GM18498 (cell line): ENCODE measurements at regions not wholly inside any gene's neighbourhood (a gene's known extent, or its start where the extent isn't known, plus 50 kb on each side); places are given as distances from the start of the nearest gene placed in this dataset.
"Not testable (repeated sequence)": the region's sequence is repeated elsewhere in the genome, so short reads cannot be mapped to it uniquely, and the experiment has no call there.

Experiments used
- ATAC-seq: cut with Tn5 transposase; IDR thresholded peaks from one replicate; pipeline ENCODE4 v1.9.1; 2021; ENCODE audit warnings: mild to moderate bottlenecking, moderate library complexity; ENCODE audit not compliant: unreplicated experiment

DNA sequence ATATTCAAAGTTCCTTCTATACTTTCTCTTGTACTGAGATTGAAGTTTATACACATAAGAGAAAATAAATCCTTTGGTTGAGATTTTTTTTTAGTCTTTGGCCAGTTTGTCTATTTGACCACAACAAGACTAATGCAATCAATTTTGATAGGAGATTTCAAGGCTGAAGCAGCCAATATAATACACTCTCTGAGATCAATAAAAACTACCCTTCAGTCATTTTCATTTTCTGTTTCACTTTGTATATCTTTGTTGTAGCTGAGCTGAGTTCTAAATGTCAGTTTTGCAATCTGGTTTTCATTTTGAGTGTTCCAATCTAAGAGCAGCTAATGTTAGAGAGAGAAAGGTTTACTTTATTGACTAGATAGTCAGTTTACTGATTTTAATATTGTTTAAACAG, 623.8 kb upstream of the ROBO1 start:
- ATAC-seq: no peak

- no peak for ATAC-seq
Observed at GRCh38 chr3:80384811-80385210, 617.0 kb upstream of the ROBO1 start.

DNA sequence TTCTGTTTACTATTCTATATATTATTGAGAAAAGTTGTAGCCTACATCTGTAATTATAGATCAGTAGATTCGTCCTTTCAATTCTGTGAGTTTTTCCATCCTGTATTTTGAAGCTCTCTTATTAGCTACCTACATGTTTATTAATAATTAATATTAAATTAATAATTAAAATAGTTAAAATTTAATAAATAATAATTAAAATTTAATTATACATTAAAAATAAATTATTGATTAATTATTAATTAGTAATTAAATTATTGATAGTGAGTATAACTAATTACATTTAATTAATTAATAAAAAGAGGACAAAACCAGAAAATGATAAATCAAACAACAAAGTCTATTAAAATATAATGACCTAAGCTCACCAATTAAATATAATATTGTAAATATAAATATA, 606.6 kb upstream of the ROBO1 start:
- no peak for ATAC-seq

DNA sequence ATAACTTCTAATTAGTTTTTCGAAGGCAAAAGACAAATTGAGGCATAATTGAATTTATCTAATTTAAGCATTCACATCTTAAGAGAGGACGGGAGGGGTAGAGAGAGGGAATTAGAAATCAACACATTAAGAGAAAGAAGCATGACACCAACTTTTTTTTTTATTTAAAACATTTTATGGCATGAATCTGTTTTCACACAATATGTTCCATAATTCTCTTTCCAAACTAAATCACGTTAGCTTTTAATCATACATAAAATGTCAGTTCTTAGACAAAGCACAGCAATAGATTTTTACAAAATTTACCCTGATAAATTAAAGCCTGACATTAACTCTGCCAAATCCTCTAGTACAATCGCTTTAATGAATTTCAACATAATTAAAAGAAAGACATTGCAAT, 600.8 kb upstream of the ROBO1 start:
- no peak for ATAC-seq

GRCh38 chr3:80366808-80367548, 599.2 kb upstream of the ROBO1 start:
- no peak for ATAC-seq

GRCh38 chr3:80357761-80358160, 590.0 kb upstream of the ROBO1 start:
- ATAC-seq: no peak

GRCh38 chr3:80355144-80355543, 587.3 kb upstream of the ROBO1 start:
- no peak for ATAC-seq

DNA sequence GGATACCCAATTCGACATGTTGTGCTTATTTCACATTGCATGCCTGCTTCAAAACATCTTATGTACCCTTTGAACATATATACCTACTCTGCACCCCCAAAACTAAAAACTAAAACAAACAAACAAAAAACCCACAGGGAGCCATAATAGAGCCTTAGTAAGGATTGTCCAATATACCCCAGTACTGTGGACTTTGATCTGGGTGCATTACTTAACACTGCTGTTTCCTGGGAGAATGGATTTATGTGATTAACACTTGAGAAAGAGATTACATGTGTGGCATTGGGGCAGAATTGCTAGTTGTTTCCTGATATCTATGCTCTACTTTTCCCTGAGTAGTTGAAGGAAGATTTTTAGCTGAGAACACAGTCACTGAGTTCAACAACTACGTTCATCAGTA, 583.4 kb upstream of the ROBO1 start:
- ATAC-seq: no peak

DNA sequence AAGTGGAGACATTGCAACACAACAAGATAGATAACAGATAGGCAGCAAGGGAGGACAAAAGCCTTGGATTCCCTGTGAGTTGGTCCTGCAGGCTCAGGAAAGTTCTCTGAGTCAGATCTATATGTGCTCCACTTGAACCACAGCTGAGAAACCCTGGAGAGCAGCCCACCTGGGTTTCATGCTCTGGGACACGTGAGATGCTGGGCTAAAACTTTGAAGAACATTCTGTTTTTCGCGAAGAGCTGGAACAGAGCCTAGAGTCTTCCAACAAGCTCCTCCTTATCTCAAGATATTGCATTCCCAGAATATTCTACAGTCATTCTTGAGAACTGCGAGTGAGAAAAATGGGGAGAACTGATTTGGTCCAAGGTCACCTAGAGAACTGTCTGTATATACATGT, 583.0 kb upstream of the ROBO1 start:
- no peak for ATAC-seq

- no peak for ATAC-seq
Observed at GRCh38 chr3:80338366-80338765, 570.6 kb upstream of the ROBO1 start.

DNA sequence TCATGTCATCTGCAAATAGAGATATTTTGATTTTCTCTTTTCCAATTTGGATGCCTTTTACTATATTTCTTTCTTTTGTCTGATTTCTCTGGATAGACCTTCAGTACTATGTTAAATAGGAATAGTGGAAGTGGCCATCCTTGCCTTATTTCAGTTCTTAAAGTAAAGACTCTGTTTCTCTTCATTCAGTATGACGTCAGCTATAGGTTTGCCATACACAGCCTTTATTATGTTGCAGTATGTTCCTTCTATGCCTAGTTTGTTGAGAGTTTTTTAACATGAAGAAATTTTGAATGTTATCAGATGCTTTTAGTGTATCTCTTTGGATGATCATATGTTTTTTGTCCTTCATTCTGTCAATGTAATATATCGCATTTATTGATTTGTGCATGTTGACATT, 566.7 kb upstream of the ROBO1 start:
- no peak for ATAC-seq

- no peak for ATAC-seq
Observed at GRCh38 chr3:80331494-80332170, 563.8 kb upstream of the ROBO1 start.

- ATAC-seq: not testable (repeated sequence)
Observed at GRCh38 chr3:80314541-80314940, 546.7 kb upstream of the ROBO1 start.

- no peak for ATAC-seq
Observed at GRCh38 chr3:80308637-80309036, 540.8 kb upstream of the ROBO1 start.

GRCh38 chr3:80307844-80308243, 540.0 kb upstream of the ROBO1 start:
- ATAC-seq: no peak

DNA sequence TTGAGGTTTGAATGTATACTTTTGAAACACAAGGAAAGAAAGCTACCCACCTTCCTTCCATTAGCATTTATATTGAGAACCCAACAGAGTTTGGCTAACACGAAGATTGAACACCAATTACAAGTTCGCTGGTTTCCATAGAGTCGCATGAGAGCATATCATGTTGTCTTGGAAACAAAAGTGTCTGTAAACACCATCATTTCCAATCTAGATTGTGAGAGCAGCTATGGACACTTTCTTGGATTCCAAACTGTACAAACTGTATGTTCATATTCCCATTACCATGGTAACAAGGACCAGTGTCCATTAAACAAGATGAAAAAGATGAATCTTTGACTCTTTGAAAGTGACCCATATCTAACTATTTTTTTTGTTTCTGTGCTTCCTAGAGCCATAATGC, 529.9 kb upstream of the ROBO1 start:
- no peak for ATAC-seq

DNA sequence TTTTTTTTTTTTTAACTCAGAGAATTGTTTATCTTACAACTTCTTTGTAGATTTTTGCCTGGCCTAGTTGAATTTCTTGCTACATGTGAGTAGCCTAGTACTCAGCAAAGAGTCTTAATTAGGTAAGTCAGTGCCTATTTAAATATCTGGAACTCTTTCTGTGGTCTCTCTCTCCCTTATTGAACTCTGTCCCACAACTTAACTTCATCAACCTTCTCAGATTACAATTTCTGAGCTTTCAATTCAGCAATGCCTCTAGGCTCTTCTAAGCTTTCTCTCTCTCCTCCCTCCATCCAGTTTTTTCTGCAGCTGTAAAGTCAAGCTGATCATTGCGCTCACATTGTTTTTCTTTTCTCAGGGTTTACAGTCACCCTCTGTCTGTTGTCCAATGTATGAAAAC, 517.6 kb upstream of the ROBO1 start:
- no peak for ATAC-seq

DNA sequence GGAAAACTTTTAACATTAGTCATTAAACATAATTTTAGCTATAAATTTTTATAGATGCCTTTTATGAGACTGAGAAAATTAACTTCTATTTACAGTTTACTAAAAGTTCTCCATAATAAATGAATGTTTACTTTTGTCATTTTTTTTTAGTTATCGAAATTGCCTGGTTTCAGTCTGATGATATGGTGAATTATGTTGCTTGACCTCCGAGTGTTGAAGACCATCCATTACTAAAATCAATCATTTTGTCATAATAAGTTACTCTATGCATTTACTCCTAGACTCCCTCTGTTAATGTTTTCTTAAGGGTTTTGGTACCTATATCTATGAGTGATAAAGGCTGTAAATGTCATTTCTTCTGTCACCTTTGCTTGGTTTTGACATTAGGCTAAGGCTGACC, 516.0 kb upstream of the ROBO1 start:
- ATAC-seq: no peak

DNA sequence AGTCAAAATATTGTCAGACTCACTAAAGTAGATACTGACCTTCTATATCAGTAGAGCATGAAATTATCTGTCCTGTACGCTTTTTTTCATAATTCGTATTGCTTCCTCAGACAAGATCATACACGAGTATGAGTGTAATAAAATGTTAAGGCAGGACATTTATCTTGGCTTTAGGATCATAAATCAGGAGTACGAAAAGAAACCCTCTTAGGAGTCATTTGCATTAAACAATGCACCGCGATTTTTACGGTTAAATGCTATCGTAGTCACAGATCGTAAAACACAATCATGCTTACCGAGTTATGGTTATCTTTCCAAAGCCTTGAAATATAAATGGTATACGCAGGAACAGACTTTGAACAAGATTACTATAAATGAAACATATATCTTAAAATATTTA, 510.3 kb upstream of the ROBO1 start:
- no peak for ATAC-seq

GRCh38 chr3:80275120-80275519, 507.3 kb upstream of the ROBO1 start:
- ATAC-seq: no peak

- no peak for ATAC-seq
Observed at GRCh38 chr3:80263260-80263659, 495.5 kb upstream of the ROBO1 start.

DNA sequence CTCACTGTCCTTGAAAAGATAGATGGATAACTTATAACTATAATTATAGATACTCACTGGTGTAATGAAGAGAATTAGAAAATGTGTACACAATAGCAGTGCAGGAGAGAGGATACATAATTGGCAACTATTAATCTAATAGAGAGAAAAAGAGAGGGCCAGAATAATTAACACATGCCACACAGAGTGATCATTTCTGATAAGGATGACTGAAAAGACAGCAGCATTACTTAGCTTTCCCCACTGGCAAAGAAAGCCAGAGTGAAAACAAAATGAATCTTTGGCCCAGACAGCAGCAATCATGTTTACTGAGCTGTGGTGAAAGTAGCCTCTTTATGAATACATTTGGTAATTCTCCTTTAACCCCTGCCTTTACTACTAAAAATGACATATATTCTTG, 493.3 kb upstream of the ROBO1 start:
- ATAC-seq: no peak

DNA sequence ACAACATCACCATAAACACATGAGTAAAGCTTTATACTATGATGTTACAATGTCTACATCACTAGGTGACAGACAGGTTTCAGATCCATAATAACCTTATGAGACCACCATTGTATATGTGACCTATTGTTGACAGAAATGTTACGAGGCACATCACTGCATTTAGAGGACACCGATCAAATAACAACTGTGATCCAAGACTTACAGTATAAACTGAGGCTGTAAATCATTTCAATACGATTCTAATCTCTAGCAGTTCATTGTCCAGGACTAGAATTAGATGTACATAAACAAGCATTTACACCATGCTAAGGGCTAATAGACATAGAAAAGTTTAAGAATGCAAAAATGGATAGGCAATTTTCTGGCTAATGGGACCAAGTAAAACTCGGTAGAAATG, 491.9 kb upstream of the ROBO1 start:
- ATAC-seq: no peak
